KOPT-K1 (cell line): ENCODE measurements at regions not wholly inside any gene's neighbourhood (a gene's known extent, or its start where the extent isn't known, plus 50 kb on each side); places are given as distances from the start of the nearest gene placed in this dataset.

ENCODE experiments used
- H3K27ac ChIP-seq: fragments of 200-600 bp; sonication (generic); 2 replicates; pipeline ENCODE4 v1.5.1; 2016; ENCODE audit warnings: antibody characterized with exemption, mild to moderate bottlenecking, low read depth, low read length; ENCODE audit not compliant: poor library complexity, severe bottlenecking
- H3K36me3 ChIP-seq: fragments of 200-600 bp; sonication (generic); 2 replicates; pipeline ENCODE4 v1.5.1; 2017; ENCODE audit warnings: antibody characterized with exemption, mild to moderate bottlenecking, low read length, moderate library complexity; ENCODE audit not compliant: insufficient read depth
- H3K9me3 ChIP-seq: fragments of 200-600 bp; sonication (generic); 2 replicates; pipeline ENCODE4 v1.5.1; 2017; ENCODE audit warnings: antibody characterized with exemption, low read length, mild to moderate bottlenecking; ENCODE audit not compliant: insufficient read depth, poor library complexity, severe bottlenecking

DNA sequence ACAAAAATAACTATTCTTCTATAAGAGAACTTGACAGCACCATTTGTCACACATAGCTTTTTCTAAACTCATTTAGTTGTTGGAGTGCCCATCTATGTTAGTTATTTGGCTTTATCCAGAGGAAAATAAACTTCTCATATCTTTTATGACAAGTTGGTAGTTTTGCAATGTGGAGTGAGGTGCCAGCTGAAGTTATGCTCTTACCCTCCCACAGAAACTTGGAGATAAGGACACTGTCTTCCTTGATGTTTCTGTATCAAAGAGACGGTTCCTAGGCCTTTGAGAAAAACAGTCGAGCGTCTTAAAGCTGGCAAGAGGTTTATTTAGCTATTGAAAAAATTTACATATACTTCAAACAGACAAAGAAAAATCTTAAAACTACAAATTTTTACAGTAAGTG, 1079.7 kb downstream of the SLITRK1 start:
- Histone ChIP-seq H3K9me3 (no peaks in the 10 kb centered on the region), H3K27ac (no peak overlapping the region), H3K36me3 (no peaks in the 10 kb centered on the region)

DNA sequence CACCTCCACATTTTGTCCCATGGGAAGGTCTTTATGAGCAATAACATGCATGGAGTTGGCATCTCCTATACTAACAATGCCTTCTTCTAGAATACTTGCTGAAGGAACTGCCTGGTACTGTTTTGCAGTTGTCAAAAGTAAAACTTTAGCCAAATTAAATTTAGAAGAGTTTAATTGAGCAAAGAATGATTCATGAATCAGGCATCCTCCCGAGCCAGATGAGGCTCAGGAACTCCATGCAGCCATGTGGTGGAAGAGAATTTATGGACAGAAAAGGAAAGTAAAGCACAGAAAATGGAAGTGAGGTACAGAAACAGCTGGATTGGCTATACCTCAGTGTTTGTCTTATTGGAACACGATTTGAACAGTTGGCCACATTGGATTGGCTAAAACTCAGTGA, 1081.9 kb downstream of the SLITRK1 start:
- no peak overlapping the region for H3K27ac ChIP-seq

DNA sequence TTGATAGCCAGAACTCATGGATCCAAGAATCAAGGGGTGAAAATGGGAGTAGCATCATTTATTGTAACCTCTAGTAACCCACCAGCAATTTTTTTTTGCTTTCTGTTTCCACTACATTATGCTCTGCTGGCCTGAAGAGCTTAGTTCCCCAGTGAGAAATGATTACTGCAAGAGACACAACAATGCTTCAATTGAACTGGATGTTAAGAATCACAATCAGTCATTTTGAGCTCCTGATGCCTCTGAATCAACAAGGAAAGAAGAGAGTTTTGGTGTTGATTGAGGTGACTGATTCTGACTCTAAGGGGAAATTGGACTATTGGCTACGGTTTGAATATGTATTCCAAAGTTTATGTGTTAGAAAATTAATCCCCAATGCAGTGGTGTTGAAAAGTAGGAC, 1084.4 kb downstream of the SLITRK1 start:
- Histone ChIP-seq H3K36me3 (no peaks in the 10 kb centered on the region), H3K9me3 (no peaks in the 10 kb centered on the region), H3K27ac (no peak overlapping the region)

More for the DNA sequence above, 1081.9 kb downstream of the SLITRK1 start:
- Histone ChIP-seq H3K36me3 (no peaks in the 10 kb centered on the region), H3K9me3 (no peaks in the 10 kb centered on the region)

DNA sequence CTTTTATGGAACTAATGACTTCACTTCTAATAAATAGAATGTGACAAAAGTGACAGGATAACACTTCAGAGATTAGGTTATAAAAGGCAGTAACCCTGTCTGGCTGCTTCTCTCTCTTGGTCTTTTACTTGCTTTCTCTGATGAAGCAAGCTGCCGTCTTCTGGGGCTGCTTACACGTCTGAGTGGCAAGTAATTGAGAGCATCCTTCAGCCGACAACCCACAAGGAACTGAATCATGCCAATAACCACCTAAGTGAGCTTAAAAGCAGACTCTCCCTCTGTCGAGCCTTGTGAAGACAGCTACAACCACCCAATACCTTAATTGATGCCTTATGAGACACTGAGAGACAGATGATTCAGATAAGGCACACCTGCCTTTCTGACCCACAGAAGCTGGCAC, 1091.2 kb downstream of the SLITRK1 start:
- Histone ChIP-seq H3K9me3 (no peaks in the 10 kb centered on the region), H3K36me3 (no peaks in the 10 kb centered on the region)

DNA sequence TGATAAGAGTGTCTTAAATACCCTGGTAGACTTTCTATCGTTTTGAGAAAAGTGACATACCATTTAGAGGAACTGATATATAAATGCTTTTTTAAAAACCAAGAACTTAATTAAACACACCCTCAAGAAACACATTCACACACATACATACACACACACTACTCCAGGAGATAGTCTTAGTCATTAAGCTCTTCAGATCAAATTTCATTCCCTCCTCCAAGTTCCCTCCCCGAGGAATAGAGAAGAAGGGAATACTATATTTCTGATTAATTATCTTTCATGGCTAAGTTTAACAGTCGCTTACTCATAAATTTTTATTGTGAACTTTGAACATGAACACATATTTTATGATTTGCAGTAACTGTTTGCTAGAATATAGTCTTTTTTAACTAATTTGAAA, 1109.5 kb downstream of the SLITRK1 start:
- Histone ChIP-seq H3K27ac (no peak overlapping the region), H3K36me3 (no peaks in the 10 kb centered on the region), H3K9me3 (no peaks in the 10 kb centered on the region)

More for the DNA sequence above, 1091.2 kb downstream of the SLITRK1 start:
- no peak overlapping the region for H3K27ac ChIP-seq

DNA sequence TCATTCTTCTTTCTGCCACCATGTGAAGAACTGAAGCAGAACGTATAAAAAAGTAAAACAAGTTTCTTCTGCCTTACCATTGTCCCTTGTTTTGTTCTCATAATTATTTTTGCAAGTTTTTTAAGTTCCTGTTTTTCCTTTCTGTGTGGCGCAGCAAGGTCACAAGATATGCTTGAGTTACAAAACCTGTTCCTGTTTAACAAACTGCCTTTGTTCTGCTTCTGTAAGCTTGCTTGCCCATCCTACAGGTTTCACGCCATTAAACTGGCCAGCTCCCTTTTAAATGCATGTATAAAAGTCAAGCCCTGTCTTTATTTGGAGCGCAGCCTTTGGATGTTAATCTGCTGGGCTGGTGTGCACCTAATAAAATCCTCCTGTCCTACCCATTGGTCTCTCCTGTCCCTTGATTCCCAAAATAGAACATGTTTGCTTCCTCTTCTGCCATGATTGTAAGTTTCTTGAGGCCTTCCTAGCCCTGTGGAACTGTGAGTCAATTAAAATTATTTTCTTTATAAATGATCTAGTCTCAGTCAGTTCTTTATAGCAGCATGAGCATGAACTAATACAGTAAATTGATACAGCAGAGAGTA, 1115.4 kb downstream of the SLITRK1 start:
- no peak overlapping the region for H3K27ac ChIP-seq
- no peaks in the 10 kb centered on the region for H3K9me3 ChIP-seq
- no peaks in the 10 kb centered on the region for H3K36me3 ChIP-seq

DNA sequence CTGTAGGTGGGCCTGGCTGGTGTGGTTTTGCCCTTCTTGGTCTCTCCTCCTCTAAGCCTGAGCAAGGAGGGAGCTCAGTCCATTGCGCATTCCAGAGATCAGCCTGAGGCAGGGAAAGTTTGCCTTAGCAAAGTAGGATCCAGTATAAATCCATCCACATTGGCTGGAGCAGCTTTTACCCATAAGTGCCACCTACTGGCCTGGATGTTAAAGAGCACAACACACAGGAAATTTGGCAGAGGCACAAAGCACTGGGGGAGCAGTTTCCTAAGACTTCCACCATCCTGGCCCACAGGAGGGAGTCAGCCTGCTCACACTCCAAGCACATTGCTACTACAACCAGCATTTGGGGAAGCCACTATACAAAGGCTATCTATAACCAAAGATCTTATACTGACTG, 1124.2 kb downstream of the SLITRK1 start:
- no peaks in the 10 kb centered on the region for H3K9me3 ChIP-seq
- no peak overlapping the region for H3K27ac ChIP-seq
- no peaks in the 10 kb centered on the region for H3K36me3 ChIP-seq

DNA sequence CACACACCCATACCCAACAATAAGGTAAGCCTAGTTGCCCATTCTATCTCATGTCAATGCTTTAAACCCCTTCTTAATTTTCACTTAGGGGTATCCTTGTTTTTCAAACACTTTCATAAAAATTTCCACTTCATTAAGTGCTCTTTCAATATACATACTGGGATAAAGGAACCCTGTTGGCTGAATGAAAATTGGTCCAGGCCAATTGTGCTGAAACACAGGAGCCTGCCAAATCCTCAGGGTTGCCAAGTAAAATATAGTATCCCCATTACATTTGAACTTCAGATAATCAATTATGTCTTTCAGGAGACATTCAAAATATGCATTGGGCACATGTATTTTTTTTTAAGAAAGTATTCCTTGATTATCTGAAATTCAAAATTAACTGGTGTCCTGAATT, 1131.1 kb downstream of the SLITRK1 start:
- no peaks in the 10 kb centered on the region for H3K36me3 ChIP-seq
- no peak overlapping the region for H3K27ac ChIP-seq
- H3K9me3 ChIP-seq = no peaks in the 10 kb centered on the region

DNA sequence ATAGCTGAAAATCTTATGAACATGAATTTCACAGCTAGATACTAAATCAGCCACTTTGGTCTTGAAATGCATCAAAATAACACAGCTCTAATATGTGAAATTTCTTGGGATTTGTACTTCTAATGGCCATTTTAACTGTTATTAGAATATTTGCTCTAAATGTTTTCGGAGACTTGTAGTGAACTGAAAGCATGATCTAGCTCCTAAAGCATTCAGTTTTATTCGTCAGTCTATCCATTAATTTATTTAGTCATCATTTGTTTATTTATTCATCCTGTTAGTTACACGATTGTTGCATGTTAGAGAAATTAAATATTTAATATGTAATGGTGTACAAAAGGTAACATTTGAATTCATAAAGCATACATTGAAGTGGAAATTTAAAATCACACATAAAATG, 1132.7 kb downstream of the SLITRK1 start:
- no peak overlapping the region for H3K27ac ChIP-seq
- no peaks in the 10 kb centered on the region for H3K36me3 ChIP-seq
- H3K9me3 ChIP-seq = no peaks in the 10 kb centered on the region

DNA sequence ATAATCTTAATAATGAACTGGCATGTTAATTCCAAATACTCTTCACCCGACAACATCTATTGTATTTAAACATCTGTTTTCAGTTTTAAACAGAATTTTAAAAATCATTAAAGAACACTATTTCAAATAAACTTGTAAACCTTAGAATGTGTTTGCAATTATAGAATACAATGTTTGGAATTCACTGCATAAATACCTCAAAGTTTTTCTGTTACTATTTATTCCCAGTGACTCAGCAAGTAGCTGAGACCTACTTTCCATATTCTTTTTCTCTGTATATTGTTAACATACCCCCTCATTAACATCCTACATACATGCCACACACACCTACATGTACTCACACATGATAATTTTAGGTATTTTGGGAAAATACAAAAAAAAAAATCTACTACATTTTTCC, 1134.3 kb downstream of the SLITRK1 start:
- no peak overlapping the region for H3K27ac ChIP-seq
- no peaks in the 10 kb centered on the region for H3K36me3 ChIP-seq
- no peaks in the 10 kb centered on the region for H3K9me3 ChIP-seq

DNA sequence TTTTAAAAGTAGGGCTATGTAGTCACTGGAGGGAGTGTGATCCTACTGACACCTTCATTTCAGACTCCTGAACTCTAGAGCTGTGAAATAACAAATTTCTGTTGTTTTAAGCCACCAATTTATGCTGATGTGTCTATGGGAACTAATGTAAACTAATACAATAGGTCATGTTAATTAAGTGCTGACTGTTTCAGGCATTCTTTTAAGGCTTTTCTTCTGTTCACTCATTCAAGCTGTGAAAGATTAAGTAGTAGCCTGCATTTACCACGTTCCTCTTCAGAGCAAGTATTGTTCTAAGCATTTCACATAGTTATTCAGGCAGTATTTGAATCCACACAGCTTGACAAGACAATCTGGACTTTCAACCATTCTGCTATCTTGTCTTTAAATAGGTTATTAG, 1135.0 kb downstream of the SLITRK1 start:
- H3K27ac ChIP-seq = no peak overlapping the region
- H3K36me3 ChIP-seq = no peaks in the 10 kb centered on the region
- H3K9me3 ChIP-seq = no peaks in the 10 kb centered on the region

DNA sequence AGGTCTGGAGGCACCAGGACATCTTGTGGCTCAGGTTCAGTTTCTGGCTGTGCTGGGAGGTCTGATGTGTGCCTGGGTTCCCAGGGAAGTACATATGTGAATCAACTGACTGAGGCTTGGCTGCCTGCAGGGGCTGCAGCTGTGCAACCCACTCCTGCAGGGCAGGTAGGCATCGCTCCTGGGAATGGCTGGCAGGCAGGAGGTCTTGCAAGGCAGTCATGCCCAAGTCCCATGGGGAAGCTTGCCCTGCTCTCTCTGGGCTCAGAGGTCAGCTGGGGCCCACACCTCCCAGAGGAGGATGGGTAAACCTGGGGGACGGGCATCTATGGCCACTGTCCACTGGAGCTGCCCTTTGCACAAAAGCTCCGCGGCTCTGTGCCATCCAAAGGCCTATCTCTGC, 1141.8 kb downstream of the SLITRK1 start:
- no peak overlapping the region for H3K27ac ChIP-seq
- H3K9me3 ChIP-seq = peaks cover 5% of the 10 kb centered on the region
- H3K36me3 ChIP-seq = no peaks in the 10 kb centered on the region

DNA sequence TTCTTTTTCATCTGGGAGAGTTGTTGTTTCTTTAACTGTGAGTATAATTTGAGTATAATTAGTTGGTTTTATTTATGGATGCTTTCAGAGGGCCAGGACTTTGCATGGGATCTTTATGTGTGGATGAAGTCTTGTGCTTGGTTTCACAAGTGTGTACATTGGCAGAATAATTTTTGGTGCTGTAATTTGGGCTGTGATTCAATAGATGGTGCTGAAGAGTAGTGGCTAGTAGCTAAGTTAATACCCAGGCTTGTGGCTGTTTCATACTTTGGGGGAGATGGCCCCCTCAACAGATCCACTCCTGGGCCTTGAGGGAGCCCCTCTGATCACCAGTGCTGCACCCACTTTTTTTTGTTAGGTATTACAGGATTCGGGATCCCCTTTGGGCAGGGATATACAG, 1142.4 kb downstream of the SLITRK1 start:
- Histone ChIP-seq H3K9me3 (peaks cover 5% of the 10 kb centered on the region), H3K27ac (no peak overlapping the region), H3K36me3 (no peaks in the 10 kb centered on the region)

DNA sequence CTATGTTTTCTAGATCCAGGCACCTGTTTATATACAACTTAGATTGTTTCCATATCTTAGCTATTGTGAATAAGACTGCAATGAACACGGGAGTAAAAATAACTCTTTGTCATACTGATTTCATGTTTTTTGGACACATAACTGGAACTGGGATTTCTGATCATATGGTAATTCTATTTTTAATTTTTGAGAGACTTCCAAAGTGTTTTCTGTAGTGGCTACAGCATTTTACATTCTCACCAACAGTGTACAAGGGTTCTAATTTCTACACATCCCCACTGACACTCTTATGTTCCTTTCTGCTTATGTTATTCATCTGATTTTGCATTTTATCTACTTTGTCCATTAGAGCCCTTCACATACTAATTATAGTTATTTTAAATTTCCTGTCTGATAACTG, 1152.9 kb downstream of the SLITRK1 start:
- Histone ChIP-seq H3K27ac (no peak overlapping the region), H3K9me3 (no peaks in the 10 kb centered on the region), H3K36me3 (no peaks in the 10 kb centered on the region)

DNA sequence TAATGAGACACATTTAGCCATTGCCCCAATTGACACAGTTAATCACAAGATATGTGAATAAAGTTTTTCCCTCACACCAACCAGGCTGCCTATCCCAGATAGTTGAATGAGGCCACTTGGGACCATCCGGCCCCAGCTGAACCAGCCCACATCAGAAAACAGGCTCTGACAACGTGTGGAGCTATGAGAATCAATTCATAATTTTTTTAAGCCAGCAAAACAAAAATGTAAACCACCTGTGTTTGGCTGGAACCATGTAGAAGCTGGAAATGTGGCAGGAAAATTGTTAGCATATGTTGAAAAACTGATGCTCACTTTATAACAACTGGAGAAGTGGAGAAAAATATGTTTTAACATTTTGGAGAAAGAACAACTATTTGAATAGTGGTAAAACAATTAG, 1161.3 kb downstream of the SLITRK1 start:
- H3K9me3 ChIP-seq = no peaks in the 10 kb centered on the region
- no peaks in the 10 kb centered on the region for H3K36me3 ChIP-seq
- H3K27ac ChIP-seq = no peak overlapping the region

DNA sequence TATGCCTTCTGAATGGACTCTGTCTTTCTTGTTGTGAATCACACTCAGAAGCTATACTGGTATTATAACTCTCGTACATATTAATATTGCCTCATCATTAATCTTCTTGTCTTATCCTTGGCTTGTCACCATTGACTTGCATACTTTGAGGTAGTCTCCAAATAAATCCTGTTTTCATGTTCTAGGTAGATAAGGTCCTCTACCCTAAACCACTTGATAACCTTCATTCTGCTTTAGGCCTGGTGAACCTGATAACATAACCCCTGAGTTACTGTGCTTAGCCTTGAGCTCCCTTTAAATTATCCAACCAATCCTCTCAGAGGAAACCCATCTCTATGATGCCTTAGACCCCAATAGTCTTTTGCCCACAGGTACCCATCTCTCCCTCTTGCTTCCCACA, 1162.3 kb downstream of the SLITRK1 start:
- H3K36me3 ChIP-seq = no peaks in the 10 kb centered on the region
- H3K9me3 ChIP-seq = no peaks in the 10 kb centered on the region
- no peak overlapping the region for H3K27ac ChIP-seq
